DMS114 treated with DMSO at 0.1 percent for 48 hours (cell line): ENCODE measurements at regions not wholly inside any gene's neighbourhood (a gene's known extent, or its start where the extent isn't known, plus 50 kb on each side); places are given as distances from the start of the nearest gene placed in this dataset.
"Not testable (repeated sequence)": the region's sequence is repeated elsewhere in the genome, so short reads cannot be mapped to it uniquely, and the experiment has no call there.

ENCODE experiments used
- DNase-seq: peaks from one replicate; lab custom pipeline; 2025; ENCODE audit not compliant: unreplicated experiment; lab: John Stamatoyannopoulos, UW

DNA sequence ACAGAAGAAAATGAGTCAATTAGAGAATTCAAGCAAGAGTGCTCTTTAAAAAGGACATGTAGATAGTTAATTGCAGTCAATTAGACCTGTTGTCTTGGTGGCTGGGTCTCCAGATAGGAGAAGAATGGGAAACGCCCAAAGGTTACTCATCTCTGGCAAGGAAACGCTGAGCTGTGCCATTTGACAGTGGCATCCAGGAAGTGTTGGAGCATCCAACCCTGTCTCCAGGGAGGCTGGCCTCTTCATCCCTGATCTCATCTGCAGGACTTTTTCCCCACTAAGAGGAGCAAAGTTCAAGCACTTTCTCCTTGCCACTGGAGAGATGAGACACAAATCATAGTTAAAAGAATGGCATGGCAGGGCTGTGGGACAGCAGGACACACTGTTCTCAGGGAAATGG, 111.7 kb upstream of the MSX2 start:
- DNase-seq = no peak

DNA sequence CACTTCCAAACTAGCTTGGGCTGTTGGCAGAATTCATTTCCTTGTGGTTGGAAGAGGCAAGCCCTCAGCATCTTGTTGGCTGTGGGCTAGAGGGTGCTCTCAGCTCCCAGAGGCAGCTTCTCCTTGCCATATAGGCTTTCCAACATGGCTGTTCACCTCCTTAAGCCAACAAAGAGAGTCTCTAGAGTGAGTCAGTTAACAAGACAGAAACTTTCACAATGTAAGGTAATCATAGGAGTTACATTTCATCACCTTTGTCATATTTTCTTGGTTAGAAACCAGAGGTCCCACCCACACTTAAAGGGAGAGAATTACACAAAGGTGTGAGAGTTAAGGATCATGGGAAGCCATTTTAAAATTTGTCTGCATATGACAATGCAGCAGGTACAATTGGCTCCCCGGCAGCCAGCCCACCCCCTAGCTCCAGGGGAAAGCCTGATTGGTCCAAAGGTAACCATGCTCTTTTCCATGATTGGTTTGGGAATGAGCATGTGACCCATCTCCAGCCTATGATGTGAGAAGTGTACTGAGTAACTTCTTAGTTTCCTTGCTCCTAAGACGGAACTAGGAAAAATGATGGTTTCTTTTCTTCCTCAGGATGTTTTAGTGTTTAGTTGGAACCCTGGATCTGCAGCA, 109.8 kb upstream of the MSX2 start:
- DNase-seq = no peak

DNA sequence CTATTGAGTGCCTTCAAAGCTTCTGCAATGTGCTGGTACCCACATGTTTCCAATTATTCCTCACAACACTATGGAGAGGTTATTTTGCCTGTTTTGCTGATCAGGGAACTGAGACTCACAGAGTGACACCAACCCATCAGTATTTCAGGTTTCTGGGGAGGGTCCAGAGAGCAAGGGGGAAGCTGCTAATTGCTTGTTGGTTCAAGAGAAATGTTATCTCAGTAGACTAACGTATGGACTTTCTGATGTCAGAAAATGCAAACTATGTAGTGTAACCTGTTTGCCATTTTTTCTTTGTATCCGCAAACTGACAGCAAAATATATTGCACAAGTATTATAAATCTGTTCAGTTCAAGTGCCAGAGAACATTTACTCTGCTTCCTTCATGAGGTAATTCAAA, 108.3 kb upstream of the MSX2 start:
- DNase-seq = no peak

DNA sequence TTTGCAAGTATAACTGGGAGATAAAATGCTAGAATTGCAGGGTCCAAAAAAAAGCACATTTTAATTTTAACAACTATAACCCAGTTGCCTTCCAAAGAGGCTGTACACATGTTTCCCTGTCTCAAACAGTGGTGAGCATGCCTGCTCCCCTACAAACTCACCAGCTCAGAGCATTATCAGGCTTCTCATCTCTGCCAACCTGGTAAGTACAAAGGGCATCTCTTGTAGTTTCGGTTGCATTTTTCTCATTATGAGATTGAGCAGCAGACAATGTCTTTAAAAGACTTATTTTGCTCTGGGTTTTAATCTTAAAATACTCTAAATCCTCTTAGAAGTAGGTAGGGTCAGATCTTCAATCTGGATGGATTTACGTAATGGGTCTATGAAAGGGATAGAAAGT, 107.1 kb upstream of the MSX2 start:
- DNase-seq = no peak

DNA sequence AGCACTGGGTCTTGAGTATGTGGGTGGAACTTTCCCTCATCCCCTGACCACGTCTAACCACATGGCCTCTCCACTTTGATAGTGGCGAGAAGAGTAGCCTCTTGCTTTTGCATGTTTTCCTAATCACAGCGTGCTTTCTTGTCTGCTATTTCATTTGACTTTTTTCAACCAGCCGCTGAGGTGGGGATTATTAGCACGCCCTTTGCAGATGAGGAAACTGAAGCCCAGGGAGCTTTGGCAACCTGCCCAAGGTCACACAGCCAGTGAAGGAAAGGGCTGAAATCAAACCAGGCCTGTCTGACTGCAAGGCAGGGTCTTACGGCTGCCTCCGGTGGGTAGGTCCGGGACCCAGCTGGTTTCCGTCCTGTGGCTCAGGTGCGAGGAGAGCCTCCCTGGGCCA, 106.5 kb upstream of the MSX2 start:
- DNase-seq = no peak

DNA sequence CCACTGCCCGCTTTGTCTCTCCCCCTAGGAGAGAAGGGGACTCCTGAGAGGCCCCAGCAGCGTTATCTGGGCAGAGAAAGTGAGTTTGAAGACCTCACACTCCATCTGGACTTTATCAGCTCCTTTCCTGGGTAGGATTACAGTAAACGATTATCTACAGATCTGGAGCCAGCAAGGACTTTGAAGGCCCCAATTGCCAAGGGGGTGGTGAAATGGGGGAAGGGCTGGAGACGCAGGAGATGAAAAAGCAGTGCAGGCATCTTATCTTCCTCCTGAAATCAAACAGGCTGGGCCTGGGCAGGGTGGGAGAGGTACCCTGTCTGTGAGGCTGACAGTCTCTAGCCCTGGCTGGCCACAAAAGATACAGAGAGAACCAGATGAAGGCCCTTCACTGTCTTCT, 105.8 kb upstream of the MSX2 start:
- DNase-seq = no peak

DNA sequence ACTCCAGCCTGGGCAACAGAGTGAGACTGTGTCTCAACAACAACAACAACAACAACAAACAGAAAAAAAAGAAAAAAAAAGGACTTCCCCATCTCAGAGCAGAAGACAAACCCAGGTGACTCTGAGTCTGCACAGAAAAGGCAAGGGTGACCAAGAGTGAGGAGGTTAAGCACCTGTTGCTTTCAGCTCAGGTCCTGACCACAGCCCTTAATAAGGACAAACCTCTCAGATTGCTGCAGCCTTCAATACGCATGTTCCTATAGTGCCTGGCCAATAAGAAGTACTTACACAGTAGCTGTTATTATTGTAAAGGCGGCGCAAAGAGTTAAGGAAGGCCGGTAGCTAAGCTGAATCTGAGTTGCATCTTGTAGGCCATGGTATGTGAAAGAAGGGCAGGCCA, 102.3 kb upstream of the MSX2 start:
- no peak for DNase-seq

DNA sequence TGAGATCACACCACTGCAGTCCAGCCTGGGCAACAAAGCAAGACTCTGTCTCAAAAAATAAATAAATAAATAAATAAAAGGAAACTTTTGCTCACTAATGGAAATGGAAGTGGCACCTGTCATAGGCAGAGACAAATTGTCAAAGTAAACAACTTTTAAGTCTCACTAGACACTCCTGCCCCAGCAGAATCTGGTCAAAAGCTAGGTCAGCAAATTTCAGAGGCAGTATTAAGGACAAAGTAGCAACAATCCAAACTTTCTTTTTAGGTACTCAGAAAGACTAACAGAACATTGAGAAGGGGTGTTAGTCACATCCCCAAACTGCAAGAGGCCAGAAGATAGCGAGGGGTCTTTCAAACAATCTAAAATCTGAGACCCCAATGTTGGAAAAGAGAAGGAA, 101.4 kb upstream of the MSX2 start:
- DNase-seq = no peak

DNA sequence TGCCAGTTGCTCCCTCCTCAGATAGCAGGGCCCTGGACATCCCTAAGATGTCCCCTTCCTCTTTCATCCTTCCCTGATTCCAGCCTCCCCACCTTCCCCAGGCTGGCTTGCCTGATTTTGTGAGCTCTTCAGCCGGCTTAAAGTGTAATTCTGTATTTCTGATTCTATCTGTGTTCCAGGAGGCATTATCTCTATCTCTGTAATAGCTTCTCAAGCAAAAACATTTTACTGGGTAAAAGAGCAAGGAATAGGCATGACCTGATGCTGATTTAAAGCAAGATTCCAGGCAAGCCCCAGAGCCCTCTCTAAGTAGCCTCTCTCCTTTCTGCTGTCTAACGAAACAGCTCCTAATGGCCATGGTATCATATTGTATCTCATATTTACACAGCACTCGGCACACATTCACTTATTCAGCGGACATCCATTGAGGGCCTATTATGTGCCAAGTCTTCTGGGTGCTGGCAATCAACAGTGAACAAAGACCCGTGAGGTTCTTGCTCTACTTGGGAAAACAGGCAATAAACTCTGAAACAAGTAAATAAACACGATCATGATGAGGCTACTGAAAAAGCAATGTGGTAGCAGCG, 100.9 kb upstream of the MSX2 start:
- no peak for DNase-seq

DNA sequence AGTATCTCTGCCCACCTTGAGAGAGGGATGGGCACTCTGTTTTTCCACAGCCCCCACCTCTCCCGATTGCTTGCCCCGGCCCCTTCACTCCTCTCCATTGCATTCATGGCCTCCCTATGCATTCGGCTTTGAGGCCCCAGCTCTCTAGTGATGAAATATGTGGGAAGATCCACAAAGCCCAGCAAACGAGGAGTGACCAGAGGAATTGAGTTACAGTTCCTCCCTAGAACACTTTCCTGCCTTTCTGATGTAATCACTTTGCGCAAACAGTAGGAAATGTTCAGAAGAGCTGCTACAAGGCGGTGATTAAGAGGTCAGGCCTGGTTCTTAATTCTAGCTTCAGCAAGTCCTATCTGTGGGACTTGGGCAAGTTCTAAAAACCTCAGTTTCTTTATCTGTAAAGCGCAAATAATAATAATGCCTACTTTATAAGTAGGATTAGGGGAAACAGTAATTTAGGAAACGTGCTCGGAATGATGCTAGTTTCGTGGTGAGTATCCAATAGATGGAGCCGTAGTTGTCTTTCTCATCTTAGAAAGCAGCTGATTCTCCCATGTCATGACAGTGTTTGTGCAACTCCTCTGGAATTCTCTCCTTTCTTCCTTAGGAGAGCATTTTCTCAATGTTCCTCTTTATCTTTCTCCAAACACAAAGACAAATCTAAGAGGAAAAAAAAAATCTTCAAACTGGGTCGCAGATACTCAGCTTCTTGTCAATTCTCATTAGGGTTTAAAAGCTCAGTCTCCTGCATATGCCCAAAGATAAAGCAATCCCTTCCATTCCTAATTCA, 99.5 kb upstream of the MSX2 start:
- DNase-seq = no peak

DNA sequence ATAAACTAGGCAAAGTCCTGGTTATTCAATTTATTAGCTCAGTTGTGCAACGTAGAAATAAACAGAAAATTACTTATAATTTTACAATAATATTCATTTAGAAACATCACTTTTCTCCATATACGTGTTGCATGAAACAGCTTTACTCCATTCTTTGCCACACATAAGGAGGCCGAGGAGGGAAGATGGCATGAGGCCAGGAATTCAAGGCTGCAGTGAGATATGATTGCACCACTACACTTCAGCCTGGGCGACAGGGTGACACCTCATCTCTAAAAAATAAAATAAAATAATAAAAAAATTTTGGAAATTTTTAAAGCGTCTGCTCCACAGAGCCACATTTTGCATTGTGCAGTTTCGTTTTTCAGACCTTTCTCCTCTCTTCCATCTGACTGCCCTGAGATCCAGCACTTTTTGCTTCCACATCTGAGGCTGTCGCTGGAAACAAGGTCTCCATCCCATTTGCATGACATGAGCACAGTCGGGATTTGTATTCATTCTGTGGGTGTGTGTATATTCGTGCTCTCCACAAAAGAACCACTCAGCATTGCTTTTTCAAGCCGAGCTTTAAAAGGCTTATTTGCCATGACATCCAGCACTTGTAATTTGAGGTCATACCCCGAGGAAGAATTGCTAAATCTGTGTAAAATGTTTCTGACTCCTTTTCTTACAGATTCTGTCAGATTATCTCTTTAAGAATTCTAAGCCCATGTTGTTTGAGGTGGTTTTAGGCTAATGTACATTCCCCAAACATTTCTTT, 98.6 kb upstream of the MSX2 start:
- DNase-seq = no peak

DNA sequence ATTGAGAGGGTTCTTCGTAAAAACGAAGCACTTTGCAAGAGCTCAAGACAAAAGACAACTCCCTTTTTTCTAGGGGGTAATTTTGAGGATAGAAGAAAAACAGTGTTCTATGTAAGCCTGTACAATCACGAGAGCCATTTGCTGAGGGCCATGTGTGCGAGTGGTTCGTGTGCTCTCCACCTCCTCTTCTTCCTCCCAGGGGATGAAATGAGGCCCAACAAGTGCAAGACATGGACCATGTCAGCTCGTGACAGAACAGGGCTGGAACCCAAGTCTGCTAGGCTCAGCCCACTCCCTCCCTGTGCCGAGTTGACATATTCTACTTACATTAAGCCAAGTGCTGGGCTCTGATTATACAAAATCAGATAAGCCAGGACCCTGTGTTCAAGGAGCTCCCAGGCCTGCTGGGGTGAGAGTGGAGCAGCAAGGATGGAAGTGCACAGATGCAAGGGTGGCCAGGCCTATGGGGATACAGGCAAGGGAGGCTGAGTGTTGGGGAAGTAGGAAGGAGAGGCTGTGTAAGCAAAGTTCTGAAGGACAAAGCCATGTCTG, 97.9 kb upstream of the MSX2 start:
- no peak for DNase-seq

DNA sequence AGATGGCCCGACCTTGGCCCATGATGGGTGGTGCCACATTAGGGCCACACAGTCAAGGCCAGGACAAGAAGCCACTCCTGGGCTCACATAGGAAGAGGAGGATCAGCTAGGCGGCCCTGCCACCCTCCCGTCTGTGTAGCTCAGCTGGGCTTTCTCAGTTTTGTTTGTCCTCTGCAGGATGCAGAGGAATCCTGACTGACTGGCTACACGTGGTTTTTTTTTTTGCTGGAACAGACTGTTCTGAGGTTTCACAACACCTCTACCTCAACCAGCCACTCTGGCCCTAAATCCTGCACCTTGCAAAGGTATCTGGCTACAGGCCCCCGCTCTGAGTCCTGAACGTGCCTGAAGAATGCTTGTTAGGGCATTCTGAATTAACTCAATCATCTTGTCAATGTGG, 88.3 kb upstream of the MSX2 start:
- no peak for DNase-seq

DNA sequence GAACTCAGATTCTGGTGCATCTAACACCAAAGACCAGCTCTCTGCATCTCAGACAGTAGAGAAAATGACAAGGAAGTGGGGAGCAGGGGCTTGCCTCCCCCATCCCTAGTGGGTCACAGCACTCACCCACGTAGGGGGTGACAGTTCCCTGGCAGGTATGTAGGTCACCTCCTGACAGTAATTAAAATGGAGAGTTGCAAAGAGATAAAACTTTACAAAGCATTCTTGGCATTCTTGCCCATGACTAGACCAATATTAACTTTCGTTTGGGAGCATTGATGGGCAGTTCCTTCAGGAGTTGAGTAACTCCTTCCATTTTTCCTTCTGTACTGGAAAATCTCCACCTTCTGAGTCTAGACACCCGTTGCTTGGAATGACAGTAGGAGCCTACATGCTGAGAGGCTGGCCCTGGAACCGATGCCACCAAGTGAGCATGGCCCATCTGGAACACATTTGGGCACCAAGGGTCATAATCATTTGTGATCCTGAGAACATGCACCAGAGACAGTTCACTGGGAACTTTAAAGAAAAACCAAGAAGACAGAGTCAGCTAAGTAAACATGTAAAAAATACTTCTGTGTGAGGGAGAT, 81.5 kb upstream of the MSX2 start:
- DNase-seq = no peak

DNA sequence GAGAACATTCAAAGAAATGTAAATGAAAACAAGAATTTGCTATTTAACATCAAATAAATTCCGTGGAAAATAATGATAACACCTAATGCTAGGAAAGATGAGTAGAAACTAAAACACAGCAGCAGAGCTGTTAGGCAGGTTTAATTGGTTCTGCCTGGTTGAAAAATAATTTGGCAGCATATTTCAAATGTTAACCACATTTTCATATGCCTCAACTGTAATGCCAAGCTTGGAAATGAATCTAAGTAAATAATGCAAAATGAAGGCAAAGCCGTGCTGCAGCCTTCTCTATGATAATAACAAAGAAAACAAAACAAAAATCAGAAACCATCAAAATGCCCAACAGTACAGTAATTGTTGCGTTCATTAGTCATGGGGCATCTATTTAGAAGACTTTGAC, 79.9 kb upstream of the MSX2 start:
- no peak for DNase-seq

DNA sequence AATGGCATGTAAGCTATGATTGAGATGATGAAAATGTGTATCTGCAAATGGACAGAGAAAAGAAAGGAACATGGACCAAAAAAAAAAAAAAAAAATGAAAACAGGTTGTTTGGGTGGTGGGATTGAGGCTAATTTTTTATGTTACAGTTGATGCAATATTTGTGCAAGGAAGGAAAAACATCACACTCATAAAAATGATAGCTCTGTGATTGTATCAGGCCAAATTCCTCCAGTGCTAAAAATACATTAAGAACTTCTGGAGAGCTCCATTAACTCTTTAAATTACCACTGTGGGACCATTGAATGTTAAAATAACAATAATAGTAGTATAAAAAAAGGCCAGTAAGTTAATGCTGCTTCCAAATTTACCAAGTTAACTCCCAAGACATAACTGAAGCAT, 79.5 kb upstream of the MSX2 start:
- no peak for DNase-seq

DNA sequence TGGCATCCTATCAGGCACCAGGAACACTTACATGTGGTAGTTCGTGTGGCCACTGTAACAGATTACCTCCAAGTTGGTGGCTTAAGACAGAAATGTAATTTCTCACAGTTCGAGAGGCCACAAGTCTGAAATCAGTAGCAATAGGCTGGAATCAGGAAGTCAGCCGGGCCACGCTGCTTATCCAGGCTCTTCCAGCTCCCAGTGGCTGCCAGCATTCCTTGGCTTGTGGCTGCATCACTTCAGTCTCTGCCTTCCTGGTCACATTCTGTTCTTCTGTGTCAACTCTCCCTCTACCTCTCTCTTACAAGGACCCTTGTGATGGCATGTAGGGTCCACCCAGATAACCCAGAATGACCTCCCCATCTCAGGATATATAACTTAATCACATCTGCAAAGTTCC, 78.7 kb upstream of the MSX2 start:
- no peak for DNase-seq

DNA sequence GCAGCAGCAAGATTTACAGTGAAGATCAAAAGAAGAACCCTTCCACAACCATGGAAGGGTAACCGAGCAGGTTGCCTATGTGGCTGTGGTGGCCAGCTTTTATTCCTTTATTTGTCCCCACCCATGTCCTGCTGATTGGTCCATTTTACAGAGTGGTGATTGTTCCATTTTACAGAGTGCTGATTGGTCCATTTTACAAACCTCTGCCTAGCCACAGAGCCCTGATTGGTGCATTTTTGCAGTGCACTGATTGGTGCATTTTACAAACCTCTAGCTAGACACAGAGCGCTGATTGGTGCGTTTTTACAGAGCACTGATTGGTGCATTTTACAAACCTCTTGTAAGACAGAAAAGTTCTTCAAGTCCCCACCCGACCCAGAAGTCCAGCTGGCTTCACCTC, 75.8 kb upstream of the MSX2 start:
- DNase-seq = not testable (repeated sequence)

DNA sequence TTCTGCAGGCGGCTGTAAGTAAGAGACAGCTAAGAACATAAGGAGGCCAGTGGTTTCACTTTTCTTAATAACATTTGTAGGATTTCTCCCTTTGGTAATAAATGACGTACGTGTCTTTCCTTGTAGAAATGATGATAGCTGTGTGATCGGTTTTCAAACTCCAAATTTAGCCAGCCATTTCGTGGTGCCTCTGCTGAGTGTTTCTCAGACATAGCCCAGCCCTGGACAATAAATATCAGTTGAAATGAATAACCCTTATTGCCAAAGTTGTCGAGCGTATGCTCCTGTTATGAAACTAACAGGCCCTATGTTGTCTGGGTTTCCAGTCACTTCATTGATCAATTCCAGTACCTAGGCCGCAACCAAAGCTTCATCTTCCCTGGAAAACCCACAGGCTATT, 75.0 kb upstream of the MSX2 start:
- DNase-seq = no peak

DNA sequence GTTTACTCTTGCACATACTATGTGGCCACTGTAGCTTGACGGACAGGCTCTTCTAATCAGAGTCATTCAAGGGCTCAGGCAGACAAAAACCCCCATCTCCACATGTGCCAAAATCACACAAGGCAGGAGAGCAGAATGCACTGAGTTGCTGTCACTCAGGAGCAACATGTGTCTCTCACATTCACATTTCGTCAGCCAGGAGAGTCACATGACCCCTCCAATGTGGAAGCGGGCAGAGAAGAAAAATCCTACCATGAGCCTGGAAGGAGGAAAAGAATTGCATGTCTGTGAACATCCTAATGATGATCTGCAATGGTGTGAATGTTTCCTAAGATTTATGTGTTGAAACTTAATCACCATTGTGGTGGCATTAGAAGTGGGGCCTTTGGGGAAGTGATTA, 69.9 kb upstream of the MSX2 start:
- DNase-seq = no peak

DNA sequence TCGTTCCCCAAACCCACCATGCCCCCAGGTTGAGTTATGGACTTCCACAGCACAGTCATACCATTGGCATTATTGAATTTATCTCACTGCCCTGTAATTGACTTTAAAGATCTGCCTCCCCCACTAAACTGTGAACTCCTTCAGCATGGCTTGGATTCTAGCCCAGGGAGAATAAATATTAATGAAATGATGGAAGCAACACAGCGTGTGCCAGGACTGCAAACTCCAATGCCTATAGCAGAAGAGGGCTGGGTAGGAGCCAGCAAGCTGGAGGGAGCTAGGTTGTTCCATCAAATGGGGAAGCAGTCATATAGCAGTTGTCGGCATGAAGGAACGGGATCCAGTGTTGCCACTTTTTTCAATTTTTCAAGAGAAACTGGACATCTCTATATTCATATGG, 69.0 kb upstream of the MSX2 start:
- DNase-seq = no peak
